ENCODE measurements at regions not wholly inside any gene's neighbourhood (a gene's known extent, or its start where the extent isn't known, plus 50 kb on each side); places are given as distances from the start of the nearest gene placed in this dataset.

DNA sequence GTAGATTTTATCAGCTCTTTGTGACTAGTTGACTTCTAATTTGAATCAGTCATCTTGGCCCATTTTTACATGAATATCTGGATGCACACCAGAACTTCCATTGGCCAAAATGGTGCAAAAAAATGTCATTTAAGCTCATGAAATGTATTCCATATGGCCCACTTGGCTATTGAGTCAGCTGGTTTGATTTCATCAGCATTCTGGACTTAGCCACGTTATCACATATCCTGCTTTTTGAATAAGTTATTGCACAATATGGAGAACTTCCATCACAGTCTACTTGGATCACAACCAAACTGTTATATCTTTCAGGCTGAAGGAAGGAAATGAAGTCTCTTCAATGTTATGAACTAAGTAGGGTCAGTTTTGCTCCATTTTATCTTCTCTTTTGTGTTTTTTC is 640.6 kb downstream of the PCDH7 start:
- ATAC-seq = no peak
- peaks cover 0 to 2% of the 10 kb centered on the region in 2 experiments; a peak in 1 of 4 replicates for H3K4me1 ChIP-seq (ENCODE audit: control insufficient read depth in 1 of 2, insufficient read depth in 2 of 2, low read length in 2 of 2)
- no peaks in the 10 kb centered on the region for H3K36me3 ChIP-seq (ENCODE audit: control insufficient read depth in 1 of 2, insufficient read depth in 2 of 2, low read length in 2 of 2)
- H3K4me3 ChIP-seq (replicated peaks in 1 of 2; ENCODE audit: low read depth in 1 of 2, low read length in 2 of 2) = no peak overlapping the region
- no peaks in the 10 kb centered on the region for H3K9me3 ChIP-seq (ENCODE audit: control insufficient read depth in 1 of 2, insufficient read depth in 1 of 2, low read depth in 1 of 2, low read length in 2 of 2)
- DNase-seq (ENCODE audit: low read depth, low spot score) = no peak
- CTCF ChIA-PET = no interaction called here
- H3K4me2 ChIP-seq (ENCODE audit: low read length) = no peak overlapping the region
- H3K79me2 ChIP-seq (ENCODE audit: insufficient read depth, low read length) = no peaks in the 10 kb centered on the region
- H3K27ac ChIP-seq (ENCODE audit: low read depth, low read length) = no peak overlapping the region
- RAD21 ChIA-PET (ENCODE audit: low non-redundant PET in 1 of 2, low total read pairs in 2 of 2, uncharacterized antibody in 2 of 2, unreplicated experiment in 2 of 2) = no interaction called here
- POLR2A ChIA-PET = no interaction called here
- H3K9me2 ChIP-seq (ENCODE audit: insufficient read depth) = no peaks in the 10 kb centered on the region
- H2AFZ ChIP-seq (ENCODE audit: low read depth, low read length, poor library complexity, severe bottlenecking) = no peak overlapping the region
- intact Hi-C loops (cut with micrococcal nuclease) = no loop called here
- no peaks in the 10 kb centered on the region for H3K27me3 ChIP-seq (ENCODE audit: insufficient read depth, low read length)
- no TSS peak for BruUV-seq (replicated peaks)
- H4K20me1 ChIP-seq (ENCODE audit: insufficient read depth) = no peaks in the 10 kb centered on the region
- TF ChIP-seq TCF7L2 (IDR thresholded peaks at IDR 0.05; ENCODE audit: borderline replicate concordance, extremely low read depth, insufficient read depth, insufficient read length) (no peak), POLR2A (IDR thresholded peaks at IDR 0.05; ENCODE audit: borderline replicate concordance, extremely low read depth, insufficient read depth, insufficient read length) (no peak), EZH2phosphoT487 (IDR thresholded peaks at IDR 0.05; ENCODE audit: borderline replicate concordance) (no peak), CEBPB (IDR thresholded peaks at IDR 0.05; ENCODE audit: low read depth) (no peak), ZNF274 (IDR thresholded peaks at IDR 0.05; ENCODE audit: low read depth, low read length) (no peak), JUND (IDR thresholded peaks at IDR 0.05) (no peak), RAD21 (IDR thresholded peaks at IDR 0.05; ENCODE audit: low read depth) (no peak), YY1 (IDR thresholded peaks at IDR 0.05; ENCODE audit: extremely low read depth, insufficient replicate concordance, low read depth, low read length) (no peak), FOSL1 (IDR thresholded peaks at IDR 0.05; ENCODE audit: low read depth) (no peak), EZH2 (IDR thresholded peaks at IDR 0.05) (no peak), CBX3 (IDR thresholded peaks at IDR 0.05; ENCODE audit: low read depth) (no peak), SRF (IDR thresholded peaks at IDR 0.05; ENCODE audit: low read depth) (no peak)
- TF ChIP-seq, protein P1, sequence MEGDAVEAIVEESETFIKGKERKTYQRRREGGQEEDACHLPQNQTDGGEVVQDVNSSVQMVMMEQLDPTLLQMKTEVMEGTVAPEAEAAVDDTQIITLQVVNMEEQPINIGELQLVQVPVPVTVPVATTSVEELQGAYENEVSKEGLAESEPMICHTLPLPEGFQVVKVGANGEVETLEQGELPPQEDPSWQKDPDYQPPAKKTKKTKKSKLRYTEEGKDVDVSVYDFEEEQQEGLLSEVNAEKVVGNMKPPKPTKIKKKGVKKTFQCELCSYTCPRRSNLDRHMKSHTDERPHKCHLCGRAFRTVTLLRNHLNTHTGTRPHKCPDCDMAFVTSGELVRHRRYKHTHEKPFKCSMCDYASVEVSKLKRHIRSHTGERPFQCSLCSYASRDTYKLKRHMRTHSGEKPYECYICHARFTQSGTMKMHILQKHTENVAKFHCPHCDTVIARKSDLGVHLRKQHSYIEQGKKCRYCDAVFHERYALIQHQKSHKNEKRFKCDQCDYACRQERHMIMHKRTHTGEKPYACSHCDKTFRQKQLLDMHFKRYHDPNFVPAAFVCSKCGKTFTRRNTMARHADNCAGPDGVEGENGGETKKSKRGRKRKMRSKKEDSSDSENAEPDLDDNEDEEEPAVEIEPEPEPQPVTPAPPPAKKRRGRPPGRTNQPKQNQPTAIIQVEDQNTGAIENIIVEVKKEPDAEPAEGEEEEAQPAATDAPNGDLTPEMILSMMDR (IDR thresholded peaks at IDR 0.05 in 2 of 3, conservative IDR thresholded peaks at IDR 0.05 in 1 of 3; ENCODE audit: borderline replicate concordance in 1 of 3, insufficient read depth in 1 of 3, low read depth in 2 of 3, low read length in 2 of 3) = no peak
- TF ChIP-seq, protein P2, sequence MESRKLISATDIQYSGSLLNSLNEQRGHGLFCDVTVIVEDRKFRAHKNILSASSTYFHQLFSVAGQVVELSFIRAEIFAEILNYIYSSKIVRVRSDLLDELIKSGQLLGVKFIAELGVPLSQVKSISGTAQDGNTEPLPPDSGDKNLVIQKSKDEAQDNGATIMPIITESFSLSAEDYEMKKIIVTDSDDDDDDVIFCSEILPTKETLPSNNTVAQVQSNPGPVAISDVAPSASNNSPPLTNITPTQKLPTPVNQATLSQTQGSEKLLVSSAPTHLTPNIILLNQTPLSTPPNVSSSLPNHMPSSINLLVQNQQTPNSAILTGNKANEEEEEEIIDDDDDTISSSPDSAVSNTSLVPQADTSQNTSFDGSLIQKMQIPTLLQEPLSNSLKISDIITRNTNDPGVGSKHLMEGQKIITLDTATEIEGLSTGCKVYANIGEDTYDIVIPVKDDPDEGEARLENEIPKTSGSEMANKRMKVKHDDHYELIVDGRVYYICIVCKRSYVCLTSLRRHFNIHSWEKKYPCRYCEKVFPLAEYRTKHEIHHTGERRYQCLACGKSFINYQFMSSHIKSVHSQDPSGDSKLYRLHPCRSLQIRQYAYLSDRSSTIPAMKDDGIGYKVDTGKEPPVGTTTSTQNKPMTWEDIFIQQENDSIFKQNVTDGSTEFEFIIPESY (IDR thresholded peaks at IDR 0.05; ENCODE audit: extremely low read depth, insufficient replicate concordance, low read length) = no peak
- H3K9ac ChIP-seq (ENCODE audit: low read length) = no peak overlapping the region

Measured in HCT116 (cell line).